HG02610 (cell line): ENCODE measurements at regions not wholly inside any gene's neighbourhood (a gene's known extent, or its start where the extent isn't known, plus 50 kb on each side); places are given as distances from the start of the nearest gene placed in this dataset.
A peak's percentile ranks its signal among the peaks of the same experiment; 100 is the strongest.

Source experiments
- ATAC-seq: cut with Tn5 transposase; IDR thresholded peaks from one replicate; pipeline ENCODE4 v1.9.1; 2021; ENCODE audit warnings: mild to moderate bottlenecking, moderate library complexity; ENCODE audit not compliant: unreplicated experiment

DNA sequence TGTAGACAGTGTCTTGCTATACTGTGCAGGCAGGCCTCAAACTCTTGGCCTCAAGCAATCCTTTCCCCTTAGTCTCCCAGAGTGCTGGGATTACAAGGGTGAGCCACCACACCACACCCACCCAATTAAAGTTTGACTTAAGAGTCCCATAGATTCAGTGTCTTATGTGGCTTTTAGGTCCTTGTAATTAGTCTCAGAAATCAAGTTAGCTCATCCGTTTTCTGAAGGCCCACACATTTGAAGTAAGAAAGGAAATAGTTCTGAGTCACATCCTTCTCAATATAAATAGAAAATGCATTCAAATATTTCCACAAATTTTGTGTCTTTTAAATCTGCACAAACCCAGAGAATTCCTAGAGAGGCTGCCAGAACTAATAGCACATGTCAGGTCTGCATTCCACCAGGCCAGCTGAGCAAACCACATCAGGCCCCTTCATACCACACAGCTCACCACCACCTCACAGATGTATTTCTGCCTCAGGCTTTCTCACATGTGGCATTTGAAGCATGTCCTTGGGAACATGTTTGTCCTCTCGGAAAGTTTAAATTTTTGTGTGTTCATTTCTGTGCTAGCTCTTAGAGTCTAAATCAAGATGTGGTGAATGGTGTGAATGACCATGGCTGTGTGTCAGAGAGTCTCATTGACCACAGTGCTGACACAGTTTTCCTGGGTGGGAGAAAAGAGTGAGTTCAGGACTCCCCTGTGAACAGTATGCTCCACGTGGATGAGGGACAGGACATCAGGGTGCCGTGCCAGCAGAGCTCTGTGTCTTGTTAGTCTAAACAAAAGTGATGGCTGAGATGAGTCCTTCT lies 148.4 kb upstream of the USP9Y start:
- peak; percentile 48 for ATAC-seq

DNA sequence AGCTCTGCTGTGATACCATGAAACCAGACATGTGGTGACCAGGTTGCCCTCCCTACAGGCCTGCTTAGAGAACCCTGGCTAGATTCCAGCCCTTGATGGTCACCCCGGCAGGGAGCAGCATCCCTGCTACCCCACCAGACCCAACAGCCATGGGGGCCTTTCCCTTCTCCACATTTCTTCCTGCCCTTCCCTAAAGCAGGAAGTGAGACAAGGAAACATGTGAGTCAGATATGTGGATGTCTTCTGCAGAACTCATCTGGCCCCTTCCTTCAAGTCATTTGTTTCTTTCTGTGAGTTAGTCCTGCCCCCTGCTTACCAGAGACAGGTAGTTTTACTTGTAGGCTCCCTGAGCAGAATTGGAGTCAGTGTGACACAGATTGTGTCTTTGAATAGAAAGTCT lies 147.1 kb upstream of the USP9Y start:
- peak; percentile 57 for ATAC-seq

DNA sequence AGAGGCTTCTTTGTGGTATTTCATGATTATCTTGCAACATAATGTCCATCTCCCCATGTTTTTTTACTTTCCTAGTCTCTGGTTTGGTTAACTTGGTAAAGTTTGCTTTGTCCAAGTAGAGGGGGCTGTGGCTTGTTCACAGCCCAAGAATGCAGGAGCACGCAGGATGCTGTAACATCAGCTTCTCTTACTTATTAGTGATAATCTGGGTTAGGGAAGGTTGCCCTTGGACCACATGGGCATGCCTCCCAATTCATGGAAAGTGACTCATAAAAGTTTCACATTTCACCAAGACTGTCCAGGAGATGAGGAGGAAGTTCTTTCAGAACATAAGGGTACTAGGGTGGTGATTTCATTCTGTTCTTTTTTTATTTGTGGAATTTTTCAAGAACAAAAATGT lies 146.0 kb upstream of the USP9Y start:
- no peak for ATAC-seq

DNA sequence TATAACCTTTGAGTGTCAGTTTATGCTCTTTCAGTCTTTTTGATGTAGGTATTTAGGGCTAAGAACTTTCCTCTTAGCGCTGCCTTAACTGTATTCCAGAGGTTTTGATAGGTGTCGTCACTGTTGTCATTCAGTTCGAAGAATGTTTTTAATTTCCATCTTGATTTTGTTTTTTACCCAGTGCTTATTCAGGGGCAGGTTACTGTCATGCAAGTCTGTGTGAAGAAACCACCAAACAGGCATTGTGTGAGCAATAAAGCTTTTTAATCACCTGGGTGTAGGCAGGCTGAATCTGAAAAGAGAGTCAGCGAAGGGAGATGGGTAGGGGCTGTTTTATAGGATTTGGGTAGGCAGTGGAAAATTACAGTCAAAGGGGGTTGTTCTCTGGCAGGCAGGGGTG lies 142.0 kb upstream of the USP9Y start:
- ATAC-seq, result no peak

DNA sequence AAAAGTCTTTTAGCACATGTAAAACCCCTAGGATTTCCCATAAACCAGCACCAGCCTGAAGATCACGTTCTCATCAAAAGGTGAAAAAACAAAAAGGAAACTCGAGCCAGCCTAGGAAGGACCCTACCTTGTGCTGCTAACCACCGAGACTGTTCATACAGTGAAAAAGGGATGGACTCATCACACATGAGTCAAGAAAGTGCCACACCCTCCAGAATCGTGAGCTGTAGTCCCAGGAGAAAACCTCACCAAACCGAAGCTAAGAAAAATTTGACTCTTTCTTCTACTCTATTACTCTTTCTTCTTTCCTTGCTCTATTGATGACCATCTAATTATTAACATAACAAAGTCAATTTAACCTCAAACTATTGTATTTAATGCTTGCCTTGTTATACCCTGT lies 124.8 kb upstream of the USP9Y start:
- no peak for ATAC-seq

DNA sequence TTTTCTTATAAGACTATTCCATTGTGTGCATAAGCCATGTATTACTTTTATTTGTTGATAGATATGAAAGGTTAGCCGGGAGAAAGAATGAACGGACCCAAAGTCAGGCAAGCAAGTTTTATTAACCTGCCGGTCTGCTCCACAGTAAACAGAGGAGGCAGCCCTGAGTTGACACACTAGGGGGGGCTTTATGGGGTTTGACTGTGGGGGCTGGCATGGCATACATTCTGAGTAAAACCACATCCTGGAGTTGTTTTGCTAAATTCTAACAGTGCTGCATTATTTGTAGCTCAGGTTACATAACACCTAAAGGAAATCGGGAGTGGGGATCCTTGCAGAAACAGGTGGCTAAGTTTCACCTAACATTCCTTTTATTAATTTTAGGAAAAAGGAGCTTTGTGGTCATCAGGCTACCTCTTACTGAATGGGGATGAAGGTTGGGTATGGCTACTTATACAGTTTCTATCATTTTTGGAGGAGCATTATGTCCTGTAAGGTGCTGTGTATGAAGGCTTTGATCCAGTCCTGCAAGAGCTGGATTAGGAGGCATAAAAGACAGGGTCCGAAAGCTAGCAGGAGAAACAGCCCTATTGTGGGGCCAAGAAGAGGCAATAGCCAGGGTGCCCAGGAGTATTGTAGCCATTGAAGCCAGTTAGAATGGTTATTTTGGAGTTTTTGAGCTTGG lies 107.4 kb upstream of the USP9Y start:
- no peak for ATAC-seq

DNA sequence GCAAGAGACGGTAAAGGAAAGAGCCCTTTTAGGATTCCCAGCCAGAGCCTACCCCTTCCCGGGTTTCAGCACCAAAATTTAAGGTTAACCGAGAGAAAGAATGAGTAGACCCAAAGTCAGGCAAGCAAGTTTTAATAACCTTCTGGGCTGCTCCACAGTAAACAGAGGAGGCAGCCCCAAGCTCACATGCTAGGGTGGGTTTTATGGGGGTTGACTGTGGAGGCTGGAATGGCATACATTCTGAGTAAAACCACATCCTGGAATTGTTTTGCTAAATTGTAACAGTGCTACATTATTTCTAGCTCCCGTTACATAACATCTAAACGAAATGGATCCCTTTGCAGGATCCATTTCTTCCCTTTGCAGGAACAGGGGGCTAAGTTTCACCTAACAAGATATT lies 102.2 kb upstream of the USP9Y start:
- ATAC-seq, result no peak

DNA sequence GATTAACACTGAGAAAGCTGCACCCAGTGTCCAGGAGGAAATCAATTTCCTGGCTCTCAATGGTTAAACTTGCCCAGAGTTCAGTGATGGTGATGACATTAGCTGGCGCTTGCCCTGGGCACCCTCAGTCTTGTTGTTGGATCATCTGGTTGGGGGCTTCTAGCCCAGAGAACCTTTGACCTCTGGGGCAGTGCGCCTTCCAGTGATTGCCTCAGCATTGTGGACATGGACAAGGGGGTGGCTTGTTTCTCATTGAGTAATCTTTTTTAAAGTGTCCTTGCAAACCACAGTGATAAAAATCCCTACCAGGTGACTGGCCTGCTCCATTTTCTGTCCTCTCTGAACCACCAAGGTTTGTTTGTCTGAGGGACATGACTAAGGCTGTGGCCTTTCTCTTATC lies 95.6 kb upstream of the USP9Y start:
- no peak for ATAC-seq

DNA sequence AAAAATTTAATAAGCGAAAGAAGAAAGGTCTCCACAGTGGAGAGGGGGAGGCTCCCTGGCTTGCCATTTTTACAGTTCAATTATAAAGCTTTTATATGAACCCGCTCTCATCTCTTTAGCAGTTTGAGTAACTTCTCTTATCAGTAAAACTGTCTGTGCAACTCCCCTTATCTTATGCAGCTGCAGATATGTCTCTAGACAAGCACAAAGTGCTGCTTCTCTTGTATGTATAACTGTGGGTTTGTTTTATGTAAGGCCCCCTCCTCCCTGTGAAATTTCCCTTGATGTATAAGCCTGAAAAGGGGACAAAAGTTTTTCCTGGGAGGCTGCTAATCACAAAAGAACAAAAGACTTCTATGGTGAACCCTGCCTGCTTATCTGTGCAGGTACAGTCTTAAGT lies 90.2 kb upstream of the USP9Y start:
- ATAC-seq, result no peak

DNA sequence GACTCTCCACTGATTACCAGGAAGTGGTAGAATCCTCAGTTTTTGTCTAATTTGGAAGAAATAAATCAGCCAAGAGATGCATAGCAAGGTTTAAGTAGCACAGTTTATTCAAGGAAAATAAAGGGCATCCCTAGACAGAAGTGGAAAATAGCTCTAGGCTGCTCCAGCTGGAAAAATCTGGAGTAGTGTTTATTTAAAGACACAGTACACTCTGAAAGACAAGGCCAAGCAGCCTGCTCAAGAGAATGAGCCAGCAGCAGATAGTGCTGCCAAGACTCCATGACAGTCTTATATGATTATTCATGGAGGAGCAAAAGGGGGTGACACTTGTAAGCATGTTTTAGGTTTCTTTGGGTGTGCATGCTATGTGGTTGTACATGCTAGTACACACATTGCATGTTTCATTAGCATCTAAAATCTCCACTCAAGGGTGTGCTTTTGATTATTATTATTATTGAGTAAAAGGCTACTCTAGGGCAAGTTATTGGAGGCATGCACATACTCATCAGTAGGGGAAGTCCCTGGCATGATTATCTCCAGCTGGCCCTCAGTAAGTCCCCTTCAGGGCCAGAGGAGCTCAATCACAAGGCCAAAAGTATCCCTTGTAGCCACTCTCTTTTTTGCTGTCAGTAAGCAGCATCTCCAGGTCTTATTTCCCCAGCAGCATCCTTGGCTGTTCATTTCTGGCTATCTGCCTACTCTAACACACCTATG lies 85.1 kb upstream of the USP9Y start:
- no peak for ATAC-seq

DNA sequence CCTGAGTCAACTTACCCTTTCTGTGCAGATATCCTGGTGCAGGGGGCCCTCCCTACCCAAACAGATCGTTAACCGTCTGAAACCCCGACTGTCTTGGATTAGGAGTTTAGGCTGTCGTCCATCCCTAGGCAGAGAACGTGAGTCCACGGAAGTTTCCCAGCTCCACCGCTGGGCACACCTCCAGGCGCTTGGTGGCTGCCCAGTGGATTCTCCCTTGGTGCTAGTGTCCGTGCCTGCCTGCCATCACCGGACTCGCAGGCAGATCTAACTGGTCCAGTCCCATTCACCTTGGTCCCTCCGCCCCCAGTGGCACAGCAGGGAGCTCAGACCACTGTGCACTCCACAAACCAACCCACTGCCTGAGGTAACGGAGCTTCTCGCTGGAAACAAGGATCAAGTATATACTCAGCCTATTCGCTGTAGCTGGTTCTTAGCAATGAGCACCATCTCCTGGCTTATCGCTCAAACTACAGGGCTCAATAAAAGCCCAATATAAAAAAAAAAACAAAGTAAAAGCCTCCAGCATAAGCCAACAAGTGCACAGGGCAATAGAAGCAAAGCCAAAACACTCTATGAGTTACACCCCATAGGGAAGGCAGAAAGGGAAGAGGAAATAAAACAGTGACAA lies 79.5 kb upstream of the USP9Y start:
- ATAC-seq, result no peak

DNA sequence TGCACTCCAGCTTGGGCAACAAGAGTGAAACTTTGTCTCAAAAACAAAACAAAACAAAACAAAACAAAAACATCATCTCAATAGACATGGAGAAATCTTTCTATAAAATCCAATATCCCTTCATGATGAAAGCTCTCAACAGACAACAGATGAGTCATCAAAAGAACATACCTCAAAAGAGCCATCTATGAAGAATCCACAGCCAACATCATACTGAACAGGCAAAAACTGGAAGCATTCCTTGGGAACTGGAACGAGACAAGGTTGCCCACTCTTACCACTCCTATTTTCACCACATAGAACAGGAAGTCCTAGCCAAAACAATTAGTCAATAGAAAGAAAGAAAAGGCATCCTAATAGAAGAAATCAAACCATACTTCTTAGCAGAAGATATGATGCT lies 77.8 kb upstream of the USP9Y start:
- no peak for ATAC-seq

DNA sequence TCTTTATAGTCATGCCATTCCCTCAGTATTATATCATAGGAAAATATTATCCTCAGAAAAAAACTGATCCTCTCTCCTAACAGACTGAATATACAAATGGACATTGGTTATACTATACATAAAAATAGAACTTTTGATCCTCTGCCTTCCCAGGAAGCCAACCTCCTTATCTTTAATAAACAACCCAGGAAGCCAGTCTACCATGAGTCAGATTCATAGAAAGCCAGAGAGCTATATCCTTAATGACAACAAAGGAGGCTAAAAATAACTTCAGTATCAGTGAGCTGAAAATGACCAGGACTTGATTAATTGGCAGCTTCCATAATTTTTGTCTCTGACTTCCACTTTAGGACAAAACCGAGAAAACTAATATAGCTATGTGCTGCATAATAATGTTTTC lies 58.0 kb upstream of the USP9Y start:
- no peak for ATAC-seq

DNA sequence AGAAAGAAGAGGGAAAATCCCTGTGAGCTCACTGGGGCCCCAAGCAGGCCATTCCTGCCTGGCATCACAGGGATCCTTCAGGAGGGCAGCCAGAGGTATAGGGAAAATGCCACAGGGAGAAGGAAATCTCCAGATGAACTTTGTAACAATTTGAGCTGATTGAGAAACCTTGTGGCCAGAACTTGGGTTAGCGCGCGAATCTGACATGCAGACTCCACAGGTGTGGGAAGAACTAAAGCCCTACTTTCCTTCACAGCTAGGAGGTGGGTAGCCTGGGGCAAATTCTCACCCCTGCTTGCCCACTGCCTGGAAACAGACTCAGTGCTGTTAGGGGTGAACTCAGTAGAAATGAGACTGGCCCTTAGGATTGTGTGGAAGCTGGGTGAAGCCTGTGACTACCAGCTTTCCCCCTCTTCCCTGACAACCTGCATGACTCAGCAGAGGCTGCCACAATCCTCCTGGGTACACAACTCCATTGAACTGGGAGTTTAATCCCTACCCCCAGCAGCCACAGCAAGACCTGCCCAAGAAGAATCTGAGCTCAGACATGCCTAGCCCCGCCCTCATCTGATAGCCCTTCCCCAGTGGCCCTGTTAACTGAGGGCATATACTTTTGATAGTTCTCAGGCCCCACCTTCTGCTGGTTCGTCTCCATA lies 57.2 kb upstream of the USP9Y start:
- ATAC-seq, result no peak

DNA sequence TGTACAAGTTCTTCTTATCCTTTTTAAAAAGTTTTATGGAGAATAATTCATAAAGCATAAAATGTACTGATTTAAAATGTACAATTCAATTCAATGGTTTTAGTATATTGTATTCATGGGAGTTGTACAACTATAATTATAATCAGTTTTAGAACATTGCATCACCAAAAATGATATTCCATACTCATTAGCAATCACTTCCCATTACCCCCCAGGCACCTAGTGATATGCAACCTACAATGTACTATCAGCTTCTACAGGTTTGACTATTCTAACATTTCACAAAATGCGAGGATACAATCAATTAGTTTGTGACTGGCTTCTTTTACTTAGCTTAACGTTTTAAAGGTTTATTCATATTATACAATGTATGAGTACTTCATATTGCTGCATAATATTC lies 49.9 kb upstream of the USP9Y start:
- no peak for ATAC-seq
